ENCODE measurements at regions not wholly inside any gene's neighbourhood (a gene's known extent, or its start where the extent isn't known, plus 50 kb on each side); places are given as distances from the start of the nearest gene placed in this dataset.
"Not testable (repeated sequence)": the region's sequence is repeated elsewhere in the genome, so short reads cannot be mapped to it uniquely, and the experiment has no call there.

DNA sequence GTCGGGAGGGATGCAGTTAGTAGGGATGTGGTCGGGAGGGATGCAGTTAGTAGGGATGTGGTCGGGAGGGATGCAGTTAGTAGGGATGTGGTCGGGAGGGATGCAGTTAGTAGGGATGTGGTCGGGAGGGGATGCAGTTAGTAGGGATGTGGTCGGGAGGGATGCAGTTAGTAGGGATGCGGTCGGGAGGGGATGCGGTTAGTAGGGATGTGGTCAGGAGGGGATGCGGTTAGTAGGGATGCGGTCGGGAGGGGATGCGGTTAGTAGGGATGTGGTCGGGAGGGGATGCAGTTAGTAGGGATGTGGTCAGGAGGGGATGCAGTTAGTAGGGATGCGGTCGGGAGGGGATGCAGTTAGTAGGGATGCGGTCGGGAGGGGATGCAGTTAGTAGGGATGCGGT, 96.2 kb downstream of the BDH1 start:
- not testable (repeated sequence) for H3K4me3 ChIP-seq (ENCODE audit: low read depth, low read length); DNase-seq (ENCODE audit: low read depth)

DNA sequence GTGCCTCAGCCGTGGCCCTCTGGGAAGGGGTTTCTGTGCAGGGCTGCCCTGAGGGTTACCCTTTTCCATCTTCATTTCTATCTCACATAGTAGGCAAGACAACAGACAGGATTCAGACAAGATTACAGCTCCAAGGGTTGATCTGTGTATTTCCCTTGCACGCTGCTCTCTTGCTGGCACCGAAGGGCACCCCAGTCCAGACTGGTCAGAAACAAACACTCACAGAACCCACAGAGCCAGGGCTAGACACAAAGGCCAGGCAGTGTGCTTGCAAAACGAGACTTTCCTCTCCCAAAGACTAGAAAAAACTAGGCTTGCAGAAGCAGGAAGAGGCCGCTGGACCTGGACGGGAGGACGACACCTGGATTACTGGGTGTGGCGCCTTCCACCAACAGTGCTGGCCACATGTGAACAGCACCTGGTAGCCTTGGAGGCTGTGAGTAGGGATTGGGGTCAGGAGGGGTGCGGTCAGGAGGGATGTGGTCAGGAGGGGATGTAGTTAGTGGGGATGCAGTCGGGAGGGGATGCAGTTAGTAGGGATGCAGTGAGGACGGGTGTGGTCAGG, 96.8 kb downstream of the BDH1 start:
- TF ChIP-seq, protein P1, sequence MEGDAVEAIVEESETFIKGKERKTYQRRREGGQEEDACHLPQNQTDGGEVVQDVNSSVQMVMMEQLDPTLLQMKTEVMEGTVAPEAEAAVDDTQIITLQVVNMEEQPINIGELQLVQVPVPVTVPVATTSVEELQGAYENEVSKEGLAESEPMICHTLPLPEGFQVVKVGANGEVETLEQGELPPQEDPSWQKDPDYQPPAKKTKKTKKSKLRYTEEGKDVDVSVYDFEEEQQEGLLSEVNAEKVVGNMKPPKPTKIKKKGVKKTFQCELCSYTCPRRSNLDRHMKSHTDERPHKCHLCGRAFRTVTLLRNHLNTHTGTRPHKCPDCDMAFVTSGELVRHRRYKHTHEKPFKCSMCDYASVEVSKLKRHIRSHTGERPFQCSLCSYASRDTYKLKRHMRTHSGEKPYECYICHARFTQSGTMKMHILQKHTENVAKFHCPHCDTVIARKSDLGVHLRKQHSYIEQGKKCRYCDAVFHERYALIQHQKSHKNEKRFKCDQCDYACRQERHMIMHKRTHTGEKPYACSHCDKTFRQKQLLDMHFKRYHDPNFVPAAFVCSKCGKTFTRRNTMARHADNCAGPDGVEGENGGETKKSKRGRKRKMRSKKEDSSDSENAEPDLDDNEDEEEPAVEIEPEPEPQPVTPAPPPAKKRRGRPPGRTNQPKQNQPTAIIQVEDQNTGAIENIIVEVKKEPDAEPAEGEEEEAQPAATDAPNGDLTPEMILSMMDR (IDR thresholded peaks at IDR 0.05; ENCODE audit: control insufficient read depth, extremely low read depth, insufficient read depth) = no peak
- no peak overlapping the region for H3K4me3 ChIP-seq (ENCODE audit: low read depth, low read length)
- DNase-seq (ENCODE audit: low read depth) = no peak

DNA sequence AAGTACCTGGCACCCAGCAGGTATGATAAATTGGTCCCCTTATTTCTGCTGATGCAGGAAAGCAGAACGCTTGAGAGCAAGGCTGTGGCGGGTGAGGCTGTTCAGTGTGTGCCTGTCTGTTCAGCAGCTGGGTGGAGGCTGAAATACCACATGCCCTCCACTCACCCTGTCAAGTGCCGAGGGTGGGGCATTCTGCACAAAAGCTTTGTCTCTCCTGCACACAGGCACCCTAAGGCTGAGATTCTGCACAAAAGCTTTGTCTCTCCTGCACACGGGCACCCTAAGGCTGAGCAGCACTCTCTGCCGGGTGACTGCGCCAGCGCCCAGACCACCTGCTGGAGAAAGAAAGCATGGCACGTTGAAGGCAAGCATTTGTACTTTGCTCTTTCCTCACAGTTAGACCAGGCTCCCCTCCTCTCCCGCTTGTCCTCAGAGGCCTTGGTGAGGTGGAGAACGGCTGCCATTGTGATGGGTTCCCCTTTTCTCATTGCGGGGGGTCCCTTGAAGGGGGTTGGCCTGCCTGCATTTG, 97.5 kb downstream of the BDH1 start:
- no peak for DNase-seq (ENCODE audit: low read depth)
- TF ChIP-seq, protein P1 (IDR thresholded peaks at IDR 0.05; ENCODE audit: control insufficient read depth, extremely low read depth, insufficient read depth) = no peak
- no peak overlapping the region for H3K4me3 ChIP-seq (ENCODE audit: low read depth, low read length)

DNA sequence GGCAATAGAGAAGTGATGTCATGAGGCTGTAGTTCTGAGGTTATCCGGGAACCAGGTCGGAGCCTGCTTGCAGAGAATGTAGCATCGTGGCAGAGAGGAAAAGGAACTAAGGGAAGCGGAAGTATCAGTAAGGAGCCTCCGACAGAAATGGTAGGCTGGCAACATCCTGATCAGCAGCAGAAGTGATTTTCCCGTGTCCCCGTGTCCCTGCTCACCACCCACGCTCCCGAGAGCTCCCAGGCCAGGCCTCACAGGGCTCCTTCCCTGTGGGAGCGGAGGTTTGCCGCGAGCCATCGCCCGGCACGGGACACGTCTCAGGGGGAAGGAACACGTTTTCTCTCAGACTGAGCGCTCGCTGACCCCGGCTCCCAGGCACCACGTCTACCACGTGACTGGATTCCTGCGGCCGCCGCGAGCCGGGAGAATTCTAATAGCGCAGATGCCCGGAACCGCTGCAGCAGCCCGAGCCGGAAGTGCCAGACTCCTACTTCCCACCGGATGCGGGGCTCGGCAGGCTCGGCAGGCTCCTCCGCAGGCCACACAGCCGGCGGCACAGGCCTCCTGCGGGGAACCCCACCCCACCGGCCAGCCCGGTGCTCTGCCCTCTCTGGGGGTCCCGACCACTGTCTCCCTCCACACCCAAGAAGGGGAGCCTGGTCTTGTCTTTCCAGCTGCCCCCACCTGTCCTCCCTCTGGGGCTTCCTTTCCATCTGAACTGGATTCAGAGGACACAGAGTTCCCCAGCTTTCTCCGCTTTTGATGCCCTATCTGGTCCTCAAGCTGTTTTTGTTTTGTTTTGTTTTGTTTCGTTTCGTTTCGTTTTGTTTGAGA, 99.3 kb downstream of the BDH1 start:
- no peak overlapping the region for H3K4me3 ChIP-seq (ENCODE audit: low read depth, low read length)
- DNase-seq (ENCODE audit: low read depth) = no peak
- TF ChIP-seq, protein P1 (IDR thresholded peaks at IDR 0.05; ENCODE audit: control insufficient read depth, extremely low read depth, insufficient read depth) = no peak

DNA sequence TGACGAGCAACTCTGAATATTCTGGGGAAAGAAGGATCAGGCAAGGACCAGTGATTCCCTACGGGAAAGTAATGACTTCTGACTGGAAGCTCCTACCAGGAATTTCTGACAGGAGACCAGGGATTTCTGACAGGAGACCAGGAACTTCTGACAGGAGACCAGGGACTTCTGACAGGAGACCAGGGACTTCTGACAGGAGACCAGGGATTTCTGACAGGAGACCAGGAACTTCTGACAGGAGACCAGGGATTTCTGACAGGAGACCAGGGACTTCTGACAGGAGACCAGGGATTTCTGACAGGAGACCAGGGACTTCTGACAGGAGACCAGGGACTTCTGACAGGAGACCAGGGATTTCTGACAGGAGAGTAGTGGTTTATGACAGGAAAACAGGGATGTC, 100.9 kb downstream of the BDH1 start:
- not testable (repeated sequence) for H3K4me3 ChIP-seq (ENCODE audit: low read depth, low read length)

DNA sequence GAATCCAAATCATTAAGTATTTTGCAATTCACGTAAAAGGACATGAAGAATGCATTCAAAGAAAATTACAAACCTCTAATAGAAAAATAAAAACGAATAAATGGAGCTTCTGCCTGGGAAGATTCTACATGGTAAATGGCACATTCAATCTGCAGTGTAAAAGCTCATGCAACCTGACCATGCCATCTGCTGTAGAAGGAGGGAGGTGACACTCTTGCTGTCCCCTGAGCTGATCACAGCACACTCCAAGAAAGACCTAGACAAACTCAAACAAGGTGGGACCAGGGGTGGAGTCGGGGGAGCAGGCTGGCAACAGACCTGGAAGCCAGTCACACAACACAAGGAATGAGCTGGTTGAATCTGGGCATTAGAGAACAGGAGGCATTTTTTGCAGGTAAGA, 101.8 kb downstream of the BDH1 start:
- peak; percentile 13 for DNase-seq (ENCODE audit: low read depth)
- no peak overlapping the region for H3K4me3 ChIP-seq (ENCODE audit: low read depth, low read length)
- TF ChIP-seq, protein P1 (IDR thresholded peaks at IDR 0.05; ENCODE audit: control insufficient read depth, extremely low read depth, insufficient read depth) = peak; percentile 69

More for the DNA sequence above, 100.9 kb downstream of the BDH1 start:
- DNase-seq (ENCODE audit: low read depth) = not testable (repeated sequence)

DNA sequence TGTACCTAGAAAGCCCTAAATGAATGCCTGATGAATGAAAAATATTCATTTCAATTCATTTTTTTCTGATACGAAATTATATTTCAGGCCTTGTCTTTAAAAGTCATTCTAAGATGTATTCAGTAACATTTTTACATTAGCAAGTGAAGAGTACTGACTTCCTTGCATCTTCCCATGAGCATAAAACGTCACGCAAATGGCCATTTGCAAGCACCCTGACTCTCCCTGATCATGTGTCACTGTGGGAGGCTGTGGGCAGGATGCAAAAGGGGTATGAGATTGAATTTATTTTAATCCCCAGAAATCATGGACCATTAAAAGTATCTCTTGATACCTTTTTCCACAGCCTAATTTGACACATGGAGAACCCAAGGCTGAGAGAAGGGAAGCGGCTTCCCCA, 105.0 kb downstream of the BDH1 start:
- no peak for DNase-seq (ENCODE audit: low read depth)
- H3K4me3 ChIP-seq (ENCODE audit: low read depth, low read length) = no peak overlapping the region
- TF ChIP-seq, protein P1 (IDR thresholded peaks at IDR 0.05; ENCODE audit: control insufficient read depth, extremely low read depth, insufficient read depth) = no peak

DNA sequence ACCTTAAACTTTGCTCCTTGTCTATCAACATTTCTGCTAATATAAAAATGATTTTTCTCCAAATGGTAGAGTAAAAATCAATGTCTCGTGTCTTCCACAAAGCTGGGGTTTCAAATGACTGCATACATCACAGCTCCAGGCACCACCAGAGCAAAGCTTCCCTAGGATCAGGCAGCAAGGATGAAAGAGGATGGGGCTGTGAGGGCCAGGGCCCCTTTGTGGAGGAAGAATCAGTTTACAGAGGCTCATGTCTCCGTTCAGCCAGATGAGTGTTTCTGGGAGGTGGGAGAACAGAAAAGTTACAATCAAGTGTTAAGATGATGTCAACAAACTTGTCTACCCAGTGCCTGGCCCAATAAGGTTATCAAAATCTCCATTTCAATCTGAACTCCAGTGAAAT, 105.5 kb downstream of the BDH1 start:
- no peak for DNase-seq (ENCODE audit: low read depth)
- no peak overlapping the region for H3K4me3 ChIP-seq (ENCODE audit: low read depth, low read length)
- TF ChIP-seq, protein P1 (IDR thresholded peaks at IDR 0.05; ENCODE audit: control insufficient read depth, extremely low read depth, insufficient read depth) = no peak

DNA sequence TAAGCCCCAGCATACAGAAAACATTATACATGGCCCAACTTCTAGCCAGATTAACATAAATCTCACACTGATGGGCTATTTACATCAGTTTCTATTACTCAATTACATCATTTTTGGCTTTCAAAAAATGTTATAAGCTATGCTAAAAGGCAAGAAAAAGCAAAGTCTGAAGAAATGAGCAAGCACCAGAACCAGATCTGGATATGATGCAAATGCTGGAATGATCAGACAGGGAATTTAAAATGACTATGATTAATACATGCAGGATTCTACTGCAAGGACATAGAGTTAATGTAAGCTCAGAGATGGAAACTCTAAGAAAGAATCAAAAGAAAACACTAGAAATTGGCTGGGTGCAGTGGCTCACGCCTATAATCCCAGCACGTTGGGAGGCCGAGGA, 106.6 kb downstream of the BDH1 start:
- not testable (repeated sequence) for H3K4me3 ChIP-seq (ENCODE audit: low read depth, low read length); DNase-seq (ENCODE audit: low read depth)

- not testable (repeated sequence) for H3K4me3 ChIP-seq (ENCODE audit: low read depth, low read length); DNase-seq (ENCODE audit: low read depth)
These were observed 108.0 kb downstream of the BDH1 start for GRCh38 chr3:197447781-197448180.
